ENCODE measurements at regions not wholly inside any gene's neighbourhood (a gene's known extent, or its start where the extent isn't known, plus 50 kb on each side); places are given as distances from the start of the nearest gene placed in this dataset.
"Not testable (repeated sequence)": the region's sequence is repeated elsewhere in the genome, so short reads cannot be mapped to it uniquely, and the experiment has no call there.

DNA sequence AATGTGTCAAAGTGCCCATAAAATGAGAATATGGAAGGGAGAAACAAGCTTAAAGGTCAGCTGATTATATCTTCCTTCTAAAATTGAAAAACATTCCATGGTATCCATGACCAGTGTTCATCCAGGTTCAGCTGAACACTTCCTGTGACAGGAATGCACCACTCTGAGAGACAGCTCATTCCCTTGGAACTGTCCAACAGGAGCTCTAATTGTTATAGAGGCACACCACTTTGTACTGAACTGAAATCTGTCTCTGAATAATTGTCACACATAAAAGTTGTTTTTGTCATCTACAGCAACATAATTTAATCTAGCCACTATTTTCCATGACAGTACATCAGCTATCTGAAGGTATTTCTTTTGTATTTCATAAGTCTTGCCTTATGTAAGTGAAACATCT lies 195.9 kb upstream of the ZNF804A start:
- Histone ChIP-seq H3K27me3 (ENCODE audit: control insufficient read depth in 3 of 3, insufficient read depth in 3 of 3, low read length in 3 of 3) (no peaks in the 10 kb centered on the region), H3K9me3 (ENCODE audit: control insufficient read depth in 2 of 2, insufficient read depth in 1 of 2, low read depth in 1 of 2, low read length in 1 of 2) (peaks cover 0 to 9% of the 10 kb centered on the region in 2 donors), H3K36me3 (ENCODE audit: control insufficient read depth in 3 of 3, insufficient read depth in 2 of 3, low read depth in 1 of 3, low read length in 3 of 3) (no peaks in the 10 kb centered on the region), H3K4me1 (ENCODE audit: control insufficient read depth in 3 of 3, insufficient read depth in 2 of 3, low read depth in 1 of 3, low read length in 2 of 3) (no peaks in the 10 kb centered on the region), H3K4me3 (ENCODE audit: low read depth in 1 of 3, low read length in 3 of 3) (no peak overlapping the region), H3K27ac (ENCODE audit: low read depth in 1 of 3, low read length in 2 of 3) (no peak overlapping the region)
- FAIRE-seq (no peak), DNase-seq (no peak)

DNA sequence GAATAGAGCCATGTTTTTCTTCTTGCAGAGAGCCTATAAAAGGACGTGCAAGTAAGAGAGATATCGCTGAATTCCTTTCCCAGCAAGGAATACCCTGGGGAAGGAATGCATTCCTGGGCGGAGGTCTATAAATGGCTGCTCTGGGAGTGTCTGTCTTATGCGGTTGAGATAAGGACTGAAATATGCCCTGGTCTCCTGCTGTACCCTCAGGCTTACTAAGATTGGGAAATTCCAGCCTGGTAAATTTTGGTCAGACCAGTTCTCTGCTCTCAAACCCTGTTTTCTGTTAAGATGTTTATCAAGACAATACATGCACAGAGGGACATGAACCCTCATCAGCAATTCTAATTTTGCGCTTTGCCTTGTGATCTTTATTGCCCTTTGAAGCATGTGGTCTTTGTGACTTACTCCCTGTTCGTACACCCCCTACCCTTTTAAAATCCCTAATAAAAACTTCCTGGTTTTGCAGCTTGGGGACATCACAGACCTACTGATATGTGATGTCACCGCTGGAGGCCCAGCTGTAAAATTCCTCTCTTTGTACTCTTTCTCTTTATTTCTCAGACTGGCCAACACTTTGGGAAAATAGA lies 191.2 kb upstream of the ZNF804A start:
- not testable (repeated sequence) for H3K27ac ChIP-seq (ENCODE audit: low read depth in 1 of 3, low read length in 2 of 3); H3K36me3 ChIP-seq (ENCODE audit: control insufficient read depth in 3 of 3, insufficient read depth in 2 of 3, low read depth in 1 of 3, low read length in 3 of 3); H3K27me3 ChIP-seq (ENCODE audit: control insufficient read depth in 3 of 3, insufficient read depth in 3 of 3, low read length in 3 of 3); H3K4me3 ChIP-seq (ENCODE audit: low read depth in 1 of 3, low read length in 3 of 3); FAIRE-seq; H3K4me1 ChIP-seq (ENCODE audit: control insufficient read depth in 3 of 3, insufficient read depth in 2 of 3, low read depth in 1 of 3, low read length in 2 of 3); DNase-seq
- peaks cover 0 to 10% of the 10 kb centered on the region in 2 donors for H3K9me3 ChIP-seq (ENCODE audit: control insufficient read depth in 2 of 2, insufficient read depth in 1 of 2, low read depth in 1 of 2, low read length in 1 of 2)
- 82 to 89% (median 86%) methylated on average over 7 of the region's 7 CpGs for WGBS, 3 donors

DNA sequence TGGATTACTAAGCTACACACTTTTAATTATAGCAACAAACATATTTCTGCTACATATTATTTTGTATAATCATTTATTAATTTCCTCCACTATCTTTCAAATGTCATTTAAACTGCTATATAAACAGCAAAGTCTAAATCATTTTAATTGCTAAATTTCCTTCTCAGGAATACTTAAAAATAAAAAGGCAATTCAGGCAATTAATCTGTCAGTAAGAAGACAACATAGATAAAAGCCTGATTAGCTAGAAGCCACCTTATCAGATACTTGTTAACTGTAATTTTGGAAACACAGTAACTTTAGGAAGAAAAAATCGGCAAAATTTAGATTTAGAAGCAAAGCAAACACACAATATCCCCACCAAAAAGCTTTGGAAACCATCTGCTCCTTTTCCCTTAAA lies 188.2 kb upstream of the ZNF804A start:
- H3K27me3 ChIP-seq (ENCODE audit: control insufficient read depth in 3 of 3, insufficient read depth in 3 of 3, low read length in 3 of 3) = no peaks in the 10 kb centered on the region
- no peak for DNase-seq
- no peak overlapping the region for H3K27ac ChIP-seq (ENCODE audit: low read depth in 1 of 3, low read length in 2 of 3)
- H3K4me3 ChIP-seq (ENCODE audit: low read depth in 1 of 3, low read length in 3 of 3) = no peak overlapping the region
- H3K4me1 ChIP-seq (ENCODE audit: control insufficient read depth in 3 of 3, insufficient read depth in 2 of 3, low read depth in 1 of 3, low read length in 2 of 3) = no peaks in the 10 kb centered on the region
- H3K9me3 ChIP-seq (ENCODE audit: control insufficient read depth in 2 of 2, insufficient read depth in 1 of 2, low read depth in 1 of 2, low read length in 1 of 2) = peaks cover 0 to 10% of the 10 kb centered on the region in 2 donors
- H3K36me3 ChIP-seq (ENCODE audit: control insufficient read depth in 3 of 3, insufficient read depth in 2 of 3, low read depth in 1 of 3, low read length in 3 of 3) = no peaks in the 10 kb centered on the region
- WGBS, 3 donors = 27 to 69% (median 50%) methylated on average over 1 of the region's 1 CpG
- peak; percentile 44 for FAIRE-seq

DNA sequence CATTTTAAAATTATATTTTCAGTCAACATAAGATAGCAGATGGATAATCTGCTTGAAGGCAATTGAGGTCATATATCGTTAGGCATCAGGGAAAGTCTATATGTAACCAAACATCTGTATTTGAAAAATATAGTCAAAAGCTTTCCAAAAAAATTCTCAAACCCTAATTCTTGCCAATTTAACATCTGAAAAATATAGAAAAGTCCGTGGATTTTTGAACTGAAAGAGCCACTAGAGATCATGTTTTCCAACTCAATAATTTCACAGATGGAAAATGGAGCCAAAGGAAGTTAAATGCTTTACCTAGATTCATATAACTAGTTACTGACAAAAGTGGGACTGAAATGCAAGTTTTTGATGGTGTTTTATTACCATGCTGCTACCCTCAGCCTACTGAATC lies 185.1 kb upstream of the ZNF804A start:
- Histone ChIP-seq H3K4me3 (ENCODE audit: low read depth in 1 of 3, low read length in 3 of 3) (no peak overlapping the region), H3K4me1 (ENCODE audit: control insufficient read depth in 3 of 3, insufficient read depth in 2 of 3, low read depth in 1 of 3, low read length in 2 of 3) (no peaks in the 10 kb centered on the region), H3K27me3 (ENCODE audit: control insufficient read depth in 3 of 3, insufficient read depth in 3 of 3, low read length in 3 of 3) (no peaks in the 10 kb centered on the region), H3K27ac (ENCODE audit: low read depth in 1 of 3, low read length in 2 of 3) (no peak overlapping the region), H3K9me3 (ENCODE audit: control insufficient read depth in 2 of 2, insufficient read depth in 1 of 2, low read depth in 1 of 2, low read length in 1 of 2) (no peaks in the 10 kb centered on the region), H3K36me3 (ENCODE audit: control insufficient read depth in 3 of 3, insufficient read depth in 2 of 3, low read depth in 1 of 3, low read length in 3 of 3) (no peaks in the 10 kb centered on the region)
- no peak for FAIRE-seq
- no peak for DNase-seq
- 73 to 90% (median 81%) methylated on average over 2 of the region's 2 CpGs for WGBS, 3 donors

DNA sequence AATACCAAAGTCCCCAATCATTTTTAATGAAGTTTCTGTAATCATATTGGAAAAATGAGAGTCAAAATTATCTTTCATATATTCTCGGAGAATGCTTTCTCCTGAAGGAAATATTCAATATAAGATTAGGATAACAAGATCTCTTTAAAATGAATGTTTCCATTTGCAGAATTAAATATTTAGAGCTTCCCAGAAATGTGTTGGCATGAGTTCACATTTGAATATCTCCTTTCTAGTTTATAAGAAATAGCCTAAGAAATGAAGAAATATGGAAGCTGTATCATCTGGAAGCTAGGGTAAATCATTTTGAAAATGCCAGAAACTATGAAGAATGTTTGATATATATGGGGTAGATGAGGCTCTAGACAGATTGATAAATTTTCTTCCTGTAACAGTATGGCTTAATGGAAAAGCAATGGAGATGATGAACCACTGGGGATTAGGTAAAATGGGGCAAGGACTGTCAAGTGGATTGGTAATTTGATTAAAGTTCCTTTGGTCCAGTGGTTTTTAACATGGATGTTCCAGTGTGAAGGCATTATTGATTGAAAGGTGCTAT lies 184.6 kb upstream of the ZNF804A start:
- H3K27me3 ChIP-seq (ENCODE audit: control insufficient read depth in 3 of 3, insufficient read depth in 3 of 3, low read length in 3 of 3) = no peaks in the 10 kb centered on the region

DNA sequence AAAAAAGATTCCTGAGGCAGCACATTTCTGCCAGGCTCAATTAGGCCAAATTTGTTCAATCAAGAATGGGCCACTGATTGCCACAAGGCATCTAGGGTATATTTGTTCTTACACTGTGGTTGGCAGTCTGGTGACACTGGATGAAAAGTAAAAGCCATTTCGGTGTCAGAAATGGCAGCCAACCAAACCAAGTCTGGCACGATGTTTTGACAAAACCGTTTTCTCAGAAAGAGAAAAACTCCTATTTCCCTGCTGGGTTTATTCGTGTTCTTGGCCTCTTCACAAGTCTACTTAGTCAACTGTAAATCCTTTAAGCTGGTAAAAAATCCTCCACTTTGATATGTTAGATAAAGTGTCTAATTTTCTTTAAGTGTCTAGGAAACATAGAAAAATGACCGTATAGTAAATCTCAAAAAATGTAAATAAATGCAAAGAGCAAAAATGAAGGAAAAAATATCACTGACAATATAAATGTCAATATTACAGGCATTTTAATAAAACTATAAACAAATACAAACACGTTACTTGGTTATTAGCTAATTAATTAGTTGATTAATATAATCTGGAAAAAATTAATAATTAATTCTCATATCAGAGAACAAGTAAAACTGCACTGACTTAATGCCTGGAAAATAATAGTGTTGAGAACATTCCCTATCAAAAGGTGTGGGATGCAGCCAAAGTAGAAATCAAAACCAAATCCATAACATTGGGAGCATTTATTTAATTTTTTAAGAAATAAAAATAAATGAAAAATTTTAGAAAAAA lies 182.0 kb upstream of the ZNF804A start:
- H3K27me3 ChIP-seq (ENCODE audit: control insufficient read depth in 3 of 3, insufficient read depth in 3 of 3, low read length in 3 of 3) = no peaks in the 10 kb centered on the region
- no peaks in the 10 kb centered on the region for H3K4me1 ChIP-seq (ENCODE audit: control insufficient read depth in 3 of 3, insufficient read depth in 2 of 3, low read depth in 1 of 3, low read length in 2 of 3)
- no peaks in the 10 kb centered on the region for H3K9me3 ChIP-seq (ENCODE audit: control insufficient read depth in 2 of 2, insufficient read depth in 1 of 2, low read depth in 1 of 2, low read length in 1 of 2)
- no peaks in the 10 kb centered on the region for H3K36me3 ChIP-seq (ENCODE audit: control insufficient read depth in 3 of 3, insufficient read depth in 2 of 3, low read depth in 1 of 3, low read length in 3 of 3)
- DNase-seq (no peak), FAIRE-seq (peak; percentile 10)
- 69 to 90% (median 81%) methylated on average over 6 of the region's 6 CpGs for WGBS, 3 donors
- H3K4me3 ChIP-seq (ENCODE audit: low read depth in 1 of 3, low read length in 3 of 3) = no peak overlapping the region
- H3K27ac ChIP-seq (ENCODE audit: low read depth in 1 of 3, low read length in 2 of 3) = no peak overlapping the region

More for the DNA sequence above, 184.6 kb upstream of the ZNF804A start:
- 77 to 92% (median 88%) methylated on average over 1 of the region's 1 CpG for WGBS, 3 donors
- Histone ChIP-seq H3K36me3 (ENCODE audit: control insufficient read depth in 3 of 3, insufficient read depth in 2 of 3, low read depth in 1 of 3, low read length in 3 of 3) (no peaks in the 10 kb centered on the region), H3K4me3 (ENCODE audit: low read depth in 1 of 3, low read length in 3 of 3) (no peak overlapping the region), H3K27ac (ENCODE audit: low read depth in 1 of 3, low read length in 2 of 3) (no peak overlapping the region), H3K4me1 (ENCODE audit: control insufficient read depth in 3 of 3, insufficient read depth in 2 of 3, low read depth in 1 of 3, low read length in 2 of 3) (no peaks in the 10 kb centered on the region), H3K9me3 (ENCODE audit: control insufficient read depth in 2 of 2, insufficient read depth in 1 of 2, low read depth in 1 of 2, low read length in 1 of 2) (no peaks in the 10 kb centered on the region)
- FAIRE-seq = no peak
- DNase-seq = no peak

DNA sequence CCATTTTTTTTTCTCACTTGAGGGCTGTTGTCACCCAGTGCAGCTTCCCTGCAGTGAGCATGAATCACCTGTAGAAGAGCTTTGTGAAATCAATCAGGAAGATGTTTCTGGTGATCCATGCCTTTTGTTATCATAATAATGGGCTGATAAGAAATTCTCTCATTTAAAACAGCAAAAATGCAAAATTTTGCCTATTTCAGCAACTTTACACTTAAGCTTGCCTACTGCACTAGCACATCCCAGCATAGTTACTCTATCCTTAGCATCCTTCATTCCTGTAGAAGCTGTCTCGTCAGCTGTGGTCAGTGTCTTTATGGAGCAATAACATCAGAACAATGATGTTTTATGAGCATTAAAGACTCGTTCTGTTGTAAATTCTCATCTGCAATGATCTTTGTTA lies 178.6 kb upstream of the ZNF804A start:
- H3K9me3 ChIP-seq (ENCODE audit: control insufficient read depth in 2 of 2, insufficient read depth in 1 of 2, low read depth in 1 of 2, low read length in 1 of 2) = no peaks in the 10 kb centered on the region
- no peak overlapping the region for H3K27ac ChIP-seq (ENCODE audit: low read depth in 1 of 3, low read length in 2 of 3)
- H3K36me3 ChIP-seq (ENCODE audit: control insufficient read depth in 3 of 3, insufficient read depth in 2 of 3, low read depth in 1 of 3, low read length in 3 of 3) = no peaks in the 10 kb centered on the region
- no peak overlapping the region for H3K4me3 ChIP-seq (ENCODE audit: low read depth in 1 of 3, low read length in 3 of 3)
- DNase-seq (no peak), FAIRE-seq (no peak)
- H3K4me1 ChIP-seq (ENCODE audit: control insufficient read depth in 3 of 3, insufficient read depth in 2 of 3, low read depth in 1 of 3, low read length in 2 of 3) = no peaks in the 10 kb centered on the region
- no peaks in the 10 kb centered on the region for H3K27me3 ChIP-seq (ENCODE audit: control insufficient read depth in 3 of 3, insufficient read depth in 3 of 3, low read length in 3 of 3)
- WGBS, 3 donors = 53 to 68% (median 56%) methylated on average over 2 of the region's 2 CpGs

DNA sequence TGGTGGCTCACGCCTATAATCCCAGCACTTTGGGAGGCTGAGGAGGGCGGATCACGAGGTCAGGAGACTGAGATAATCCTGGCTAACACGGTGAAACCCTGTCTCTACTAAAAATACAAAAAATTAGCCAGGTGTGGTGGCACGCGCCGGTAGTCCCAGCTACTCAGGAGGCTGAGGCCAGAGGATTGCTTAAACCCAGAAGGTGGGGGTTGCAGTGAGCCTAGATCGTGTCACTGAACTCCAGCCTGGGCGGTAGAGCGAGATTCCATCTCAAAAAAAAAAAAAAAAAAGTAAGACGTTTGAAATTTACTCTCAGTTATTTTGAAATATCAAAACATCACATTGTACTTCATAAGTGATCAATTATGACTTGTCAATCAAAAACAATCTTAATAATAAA lies 176.9 kb upstream of the ZNF804A start:
- not testable (repeated sequence) for FAIRE-seq, DNase-seq
- 85 to 91% (median 89%) methylated on average over 11 of the region's 11 CpGs for WGBS, 3 donors

More for the DNA sequence above, 176.9 kb upstream of the ZNF804A start:
- not testable (repeated sequence) for H3K27ac ChIP-seq (ENCODE audit: low read depth in 1 of 3, low read length in 2 of 3); H3K4me3 ChIP-seq (ENCODE audit: low read depth in 1 of 3, low read length in 3 of 3); H3K4me1 ChIP-seq (ENCODE audit: control insufficient read depth in 3 of 3, insufficient read depth in 2 of 3, low read depth in 1 of 3, low read length in 2 of 3); H3K27me3 ChIP-seq (ENCODE audit: control insufficient read depth in 3 of 3, insufficient read depth in 3 of 3, low read length in 3 of 3); H3K9me3 ChIP-seq (ENCODE audit: control insufficient read depth in 2 of 2, insufficient read depth in 1 of 2, low read depth in 1 of 2, low read length in 1 of 2); H3K36me3 ChIP-seq (ENCODE audit: control insufficient read depth in 3 of 3, insufficient read depth in 2 of 3, low read depth in 1 of 3, low read length in 3 of 3)
